DOHH2 (cell line): ENCODE measurements at regions not wholly inside any gene's neighbourhood (a gene's known extent, or its start where the extent isn't known, plus 50 kb on each side); places are given as distances from the start of the nearest gene placed in this dataset.

Source experiments
- EZH2phosphoT487 ChIP-seq: fragments of 200-600 bp; sonication (generic); IDR thresholded peaks from 2 replicates; pipeline ENCODE4 v1.6.1; 2017; ENCODE audit warnings: borderline replicate concordance, mild to moderate bottlenecking, antibody characterized with exemption, low read length, moderate library complexity, mixed read lengths
- TF ChIP-seq, protein P1 (sequence below): fragments of 200-600 bp; sonication (generic); IDR thresholded peaks from one replicate; pipeline ENCODE4 v1.5.1; 2014; ENCODE audit warnings: antibody characterized with exemption, mild to moderate bottlenecking, low read depth, low read length; ENCODE audit not compliant: poor library complexity, severe bottlenecking

DNA sequence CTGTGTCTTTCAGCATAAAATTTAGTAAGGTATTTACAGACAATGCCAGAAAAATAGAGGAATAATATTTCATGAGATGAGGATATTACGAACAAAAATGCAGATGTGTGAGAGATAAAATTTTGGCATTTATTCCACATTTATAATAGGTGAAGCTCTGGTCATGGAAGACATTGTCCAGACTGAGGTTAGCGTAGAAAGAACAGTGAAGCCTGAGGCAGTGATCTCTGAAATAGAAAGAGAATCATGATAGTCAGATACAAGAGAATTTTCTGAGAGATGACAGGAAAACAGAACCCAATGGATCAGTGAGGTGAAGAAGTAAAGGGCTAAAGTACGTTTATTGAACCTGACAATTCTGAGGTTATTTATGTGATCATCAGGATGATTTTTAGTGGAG is 1155.9 kb upstream of the GJE1 start:
- TF ChIP-seq, protein P1, sequence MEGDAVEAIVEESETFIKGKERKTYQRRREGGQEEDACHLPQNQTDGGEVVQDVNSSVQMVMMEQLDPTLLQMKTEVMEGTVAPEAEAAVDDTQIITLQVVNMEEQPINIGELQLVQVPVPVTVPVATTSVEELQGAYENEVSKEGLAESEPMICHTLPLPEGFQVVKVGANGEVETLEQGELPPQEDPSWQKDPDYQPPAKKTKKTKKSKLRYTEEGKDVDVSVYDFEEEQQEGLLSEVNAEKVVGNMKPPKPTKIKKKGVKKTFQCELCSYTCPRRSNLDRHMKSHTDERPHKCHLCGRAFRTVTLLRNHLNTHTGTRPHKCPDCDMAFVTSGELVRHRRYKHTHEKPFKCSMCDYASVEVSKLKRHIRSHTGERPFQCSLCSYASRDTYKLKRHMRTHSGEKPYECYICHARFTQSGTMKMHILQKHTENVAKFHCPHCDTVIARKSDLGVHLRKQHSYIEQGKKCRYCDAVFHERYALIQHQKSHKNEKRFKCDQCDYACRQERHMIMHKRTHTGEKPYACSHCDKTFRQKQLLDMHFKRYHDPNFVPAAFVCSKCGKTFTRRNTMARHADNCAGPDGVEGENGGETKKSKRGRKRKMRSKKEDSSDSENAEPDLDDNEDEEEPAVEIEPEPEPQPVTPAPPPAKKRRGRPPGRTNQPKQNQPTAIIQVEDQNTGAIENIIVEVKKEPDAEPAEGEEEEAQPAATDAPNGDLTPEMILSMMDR = no peak
- no peak for TF ChIP-seq EZH2phosphoT487
